ENCODE measurements at regions not wholly inside any gene's neighbourhood (a gene's known extent, or its start where the extent isn't known, plus 50 kb on each side); places are given as distances from the start of the nearest gene placed in this dataset.

GRCh38 chr7:121517591-121517990 lies 121.5 kb upstream of the FAM3C start:
- no peak for DNase-seq (ENCODE audit: low read depth, low spot score)
- dilution Hi-C loops (cut with MboI; ENCODE audit: extremely low pct_ligation_motif_present, low sequenced_read_pairs) = no loop called here
- CTCF ChIA-PET = interaction anchor here (1.1 kb wide), 1 partner anchor 8 kb away, joined by 3 read pairs; no protein-coding TSS in a partner anchor

More at GRCh38 chr7:121517591-121517990, 121.5 kb upstream of the FAM3C start:
- Histone ChIP-seq H3K9me1 (replicated peaks; ENCODE audit: control insufficient read depth, extremely low read depth, insufficient read depth, low read length) (no peaks in the 10 kb centered on the region), H3K4me2 (ENCODE audit: insufficient read depth, low read length) (no peak overlapping the region), H3K79me2 (ENCODE audit: control insufficient read depth, insufficient read depth, low read length) (no peaks in the 10 kb centered on the region), H3K4me1 (ENCODE audit: control insufficient read depth, extremely low read depth, insufficient read depth, low read length) (peaks cover 4% of the 10 kb centered on the region), H3K4me3 (replicated peaks in 1 of 3; ENCODE audit: insufficient read depth in 1 of 3, low read depth in 1 of 3, low read length in 3 of 3) (no peak overlapping the region), H4K20me1 (replicated peaks; ENCODE audit: control insufficient read depth, extremely low read depth, insufficient read depth, low read length) (no peaks in the 10 kb centered on the region), H3K27ac (ENCODE audit: insufficient read depth, low read depth, low read length) (no peak overlapping the region), H3K36me3 (ENCODE audit: control insufficient read depth in 2 of 2, extremely low read depth in 1 of 2, insufficient read depth in 2 of 2, low read length in 2 of 2) (no peaks in the 10 kb centered on the region), H3K9me3 (replicated peaks; ENCODE audit: control insufficient read depth, insufficient read depth, low read length) (no peaks in the 10 kb centered on the region), H3K27me3 (ENCODE audit: control insufficient read depth in 2 of 2, insufficient read depth in 2 of 2, low read length in 2 of 2) (no peaks in the 10 kb centered on the region), H2AFZ (ENCODE audit: low read depth, low read length) (no peak overlapping the region), H3K9ac (replicated peaks; ENCODE audit: extremely low read depth, insufficient read depth, low read length) (no peak overlapping the region)
- no peak for FAIRE-seq
- no TSS peak for BruUV-seq (replicated peaks)
- intact Hi-C loops (cut with micrococcal nuclease) = no loop called here
- POLR2A ChIA-PET = no interaction called here
- TF ChIP-seq POLR2AphosphoS5 (IDR thresholded peaks at IDR 0.05; ENCODE audit: insufficient read depth, low read depth, low read length) (no peak), EZH2 (IDR thresholded peaks at IDR 0.05; ENCODE audit: borderline replicate concordance, low read depth, low read length, severe bottlenecking) (no peak), POLR2A (IDR thresholded peaks at IDR 0.05; ENCODE audit: low read depth, low read length) (no peak), GATA2 (IDR thresholded peaks at IDR 0.05; ENCODE audit: insufficient read depth, insufficient read length, low read depth, low read length) (no peak), FOS (IDR thresholded peaks at IDR 0.05; ENCODE audit: borderline replicate concordance, insufficient read depth, low read length) (no peak), MYC (IDR thresholded peaks at IDR 0.05; ENCODE audit: low read depth, low read length) (no peak), JUN (IDR thresholded peaks at IDR 0.05; ENCODE audit: borderline replicate concordance, insufficient read depth, insufficient read length, low read depth) (no peak), MAX (IDR thresholded peaks at IDR 0.05; ENCODE audit: insufficient read depth, insufficient read length) (no peak)
- TF ChIP-seq, protein P1, sequence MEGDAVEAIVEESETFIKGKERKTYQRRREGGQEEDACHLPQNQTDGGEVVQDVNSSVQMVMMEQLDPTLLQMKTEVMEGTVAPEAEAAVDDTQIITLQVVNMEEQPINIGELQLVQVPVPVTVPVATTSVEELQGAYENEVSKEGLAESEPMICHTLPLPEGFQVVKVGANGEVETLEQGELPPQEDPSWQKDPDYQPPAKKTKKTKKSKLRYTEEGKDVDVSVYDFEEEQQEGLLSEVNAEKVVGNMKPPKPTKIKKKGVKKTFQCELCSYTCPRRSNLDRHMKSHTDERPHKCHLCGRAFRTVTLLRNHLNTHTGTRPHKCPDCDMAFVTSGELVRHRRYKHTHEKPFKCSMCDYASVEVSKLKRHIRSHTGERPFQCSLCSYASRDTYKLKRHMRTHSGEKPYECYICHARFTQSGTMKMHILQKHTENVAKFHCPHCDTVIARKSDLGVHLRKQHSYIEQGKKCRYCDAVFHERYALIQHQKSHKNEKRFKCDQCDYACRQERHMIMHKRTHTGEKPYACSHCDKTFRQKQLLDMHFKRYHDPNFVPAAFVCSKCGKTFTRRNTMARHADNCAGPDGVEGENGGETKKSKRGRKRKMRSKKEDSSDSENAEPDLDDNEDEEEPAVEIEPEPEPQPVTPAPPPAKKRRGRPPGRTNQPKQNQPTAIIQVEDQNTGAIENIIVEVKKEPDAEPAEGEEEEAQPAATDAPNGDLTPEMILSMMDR (IDR thresholded peaks at IDR 0.05; ENCODE audit: extremely low read depth in 1 of 2, insufficient read depth in 1 of 2, low read depth in 1 of 2, low read length in 2 of 2) = no peak
